ENCODE measurements at regions not wholly inside any gene's neighbourhood (a gene's known extent, or its start where the extent isn't known, plus 50 kb on each side); places are given as distances from the start of the nearest gene placed in this dataset.

DNA sequence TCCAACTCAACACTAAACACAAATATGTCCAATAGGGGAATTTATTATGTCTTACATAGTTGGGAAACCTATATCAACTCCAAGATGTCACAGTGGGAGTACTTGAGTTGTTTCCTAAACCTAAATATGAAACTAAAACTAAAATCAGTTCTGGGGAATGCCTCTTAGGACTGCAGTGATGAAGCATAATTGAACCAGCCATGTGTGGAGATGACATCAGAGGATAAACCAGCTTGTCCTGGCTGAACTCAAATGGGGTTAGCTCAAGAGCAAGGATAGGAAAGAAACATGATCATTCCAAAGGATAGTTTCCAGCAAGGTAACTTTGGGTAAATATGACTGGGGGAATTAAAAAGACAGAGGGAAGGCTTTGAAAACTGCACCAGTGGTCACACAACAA is 88.9 kb upstream of the PLPPR1 start:
- H3K9me3 ChIP-seq (replicated peaks; ENCODE audit: insufficient read depth, low read length), result no peaks in the 10 kb centered on the region
- H3K79me2 ChIP-seq (ENCODE audit: low read length), result no peaks in the 10 kb centered on the region
- no peaks in the 10 kb centered on the region for H3F3A ChIP-seq (ENCODE audit: insufficient read depth, low read length)
- H3K27ac ChIP-seq (ENCODE audit: low read length), result no peak overlapping the region
- no peaks in the 10 kb centered on the region for H3K4me1 ChIP-seq (ENCODE audit: low read length)
- no peaks in the 10 kb centered on the region for H3K27me3 ChIP-seq (replicated peaks; ENCODE audit: insufficient read depth, low read length)
- no peaks in the 10 kb centered on the region for H4K20me1 ChIP-seq (ENCODE audit: insufficient read depth, low read length)
- no peak overlapping the region for H3K4me3 ChIP-seq (ENCODE audit: low read length)
- no peak for TF ChIP-seq CTCF (IDR thresholded peaks at IDR 0.05; ENCODE audit: low read length)
- TF ChIP-seq EZH2phosphoT487 (IDR thresholded peaks at IDR 0.05; ENCODE audit: low read length), result no peak
- TF ChIP-seq EZH2 (optimal IDR thresholded peaks at IDR 0.05; ENCODE audit: low read depth, low read length), result no peak
- no peaks in the 10 kb centered on the region for H3K36me3 ChIP-seq (replicated peaks; ENCODE audit: insufficient read depth, low read length)
- no peak overlapping the region for H2AFZ ChIP-seq (ENCODE audit: low read length)
- no peak overlapping the region for H3K4me2 ChIP-seq (ENCODE audit: low read depth, low read length)
- no peak overlapping the region for H3K9ac ChIP-seq (ENCODE audit: low read length)
- H3K9me2 ChIP-seq (replicated peaks; ENCODE audit: insufficient read depth, low read length), result no peaks in the 10 kb centered on the region
- no peak for DNase-seq

GRCh38 chr9:100959226-100959625 is 69.3 kb upstream of the PLPPR1 start:
- Histone ChIP-seq H4K20me1 (ENCODE audit: insufficient read depth, low read length) (no peaks in the 10 kb centered on the region), H2AFZ (ENCODE audit: low read length) (no peak overlapping the region), H3K9me2 (replicated peaks; ENCODE audit: insufficient read depth, low read length) (no peaks in the 10 kb centered on the region), H3K4me3 (ENCODE audit: low read length) (no peak overlapping the region), H3K4me2 (ENCODE audit: low read depth, low read length) (no peak overlapping the region), H3K27ac (ENCODE audit: low read length) (no peak overlapping the region), H3K36me3 (replicated peaks; ENCODE audit: insufficient read depth, low read length) (no peaks in the 10 kb centered on the region), H3K79me2 (ENCODE audit: low read length) (no peaks in the 10 kb centered on the region), H3F3A (ENCODE audit: insufficient read depth, low read length) (no peaks in the 10 kb centered on the region), H3K9ac (ENCODE audit: low read length) (no peak overlapping the region), H3K4me1 (ENCODE audit: low read length) (no peaks in the 10 kb centered on the region), H3K27me3 (replicated peaks; ENCODE audit: insufficient read depth, low read length) (no peaks in the 10 kb centered on the region), H3K9me3 (replicated peaks; ENCODE audit: insufficient read depth, low read length) (no peaks in the 10 kb centered on the region)
- TF ChIP-seq EZH2phosphoT487 (IDR thresholded peaks at IDR 0.05; ENCODE audit: low read length) (no peak), EZH2 (optimal IDR thresholded peaks at IDR 0.05; ENCODE audit: low read depth, low read length) (no peak), CTCF (IDR thresholded peaks at IDR 0.05; ENCODE audit: low read length) (no peak)
- DNase-seq, result no peak
